HG02884 (cell line): ENCODE measurements at regions not wholly inside any gene's neighbourhood (a gene's known extent, or its start where the extent isn't known, plus 50 kb on each side); places are given as distances from the start of the nearest gene placed in this dataset.

Experiments
- ATAC-seq: cut with Tn5 transposase; IDR thresholded peaks from one replicate; pipeline ENCODE4 v1.9.1; 2021; ENCODE audit warnings: mild to moderate bottlenecking, moderate library complexity; ENCODE audit not compliant: unreplicated experiment

DNA sequence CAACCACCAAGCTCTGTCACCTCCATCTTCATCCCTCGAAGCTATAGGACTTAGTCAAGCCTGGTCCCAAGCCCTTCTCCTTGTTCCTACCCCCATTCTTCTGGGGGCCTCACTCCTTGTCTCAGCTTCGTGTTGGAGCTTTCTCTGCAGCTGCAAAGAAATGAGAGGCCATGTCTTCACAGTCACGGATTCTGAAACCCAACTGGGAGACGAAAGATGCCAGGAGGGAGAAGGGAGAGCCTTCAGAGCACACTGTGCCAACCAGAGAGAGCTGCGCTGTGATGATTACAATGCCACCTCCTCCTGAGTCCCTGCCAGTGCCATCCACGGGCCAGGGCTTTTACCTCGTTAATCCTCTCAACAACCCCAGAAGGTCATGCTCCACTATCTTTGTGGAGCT, 469.3 kb downstream of the TBC1D22A start:
- ATAC-seq, result no peak

DNA sequence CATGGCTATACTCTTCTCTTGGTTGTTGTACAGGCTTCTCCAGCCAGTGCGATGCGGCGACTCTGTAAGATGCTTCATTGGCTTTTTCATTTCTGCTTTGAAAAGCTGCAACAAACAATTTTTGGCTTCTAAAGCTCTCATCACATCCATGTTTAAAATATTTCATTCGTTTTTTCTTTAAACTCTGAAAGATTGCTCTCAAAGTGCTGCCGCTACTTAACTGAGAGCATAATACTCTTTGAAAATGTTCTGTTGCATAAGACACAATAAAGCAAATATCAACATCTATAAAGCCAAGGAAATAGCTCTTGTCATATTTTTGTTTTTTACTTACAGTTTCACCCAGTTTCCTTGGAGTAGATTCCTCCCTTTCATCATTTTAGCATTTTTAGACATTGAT, 468.3 kb downstream of the TBC1D22A start:
- no peak for ATAC-seq

DNA sequence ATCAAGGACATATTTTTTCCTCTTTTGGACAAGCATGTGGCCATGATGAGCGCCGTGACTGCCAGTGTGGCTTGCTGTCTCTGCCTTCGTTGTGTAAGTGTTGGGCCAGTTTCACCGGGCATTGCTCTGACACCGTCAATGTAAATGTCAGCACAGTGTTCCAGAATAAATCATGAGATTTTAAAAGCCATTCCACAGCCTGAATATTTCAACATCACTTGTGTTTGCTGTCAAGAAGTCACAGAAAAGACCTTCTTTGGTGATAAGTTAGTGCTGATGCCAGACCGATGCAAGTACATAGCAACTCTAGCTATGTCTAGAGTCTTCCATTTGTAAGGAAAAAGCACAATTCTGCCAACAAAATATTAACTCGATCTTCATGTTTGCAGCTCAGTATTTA, 467.8 kb downstream of the TBC1D22A start:
- no peak for ATAC-seq

DNA sequence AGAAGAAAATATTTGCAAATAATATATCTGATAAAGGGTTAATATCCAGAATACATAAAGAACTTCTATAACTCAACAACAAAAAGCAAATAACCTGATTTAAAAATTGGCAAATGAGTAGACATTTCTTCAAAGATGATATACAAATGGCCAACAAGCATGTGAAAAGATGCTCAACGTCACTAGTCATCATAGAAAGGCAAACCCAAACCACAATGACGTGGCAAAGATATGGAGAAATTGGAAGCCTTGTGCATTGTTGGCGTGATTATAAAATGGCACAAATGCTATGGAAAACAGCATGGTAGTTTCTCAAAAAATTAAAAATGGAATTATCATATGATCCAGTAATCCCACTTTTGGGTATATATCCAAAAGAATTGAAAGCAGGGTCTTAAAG, 466.3 kb downstream of the TBC1D22A start:
- ATAC-seq, result no peak

DNA sequence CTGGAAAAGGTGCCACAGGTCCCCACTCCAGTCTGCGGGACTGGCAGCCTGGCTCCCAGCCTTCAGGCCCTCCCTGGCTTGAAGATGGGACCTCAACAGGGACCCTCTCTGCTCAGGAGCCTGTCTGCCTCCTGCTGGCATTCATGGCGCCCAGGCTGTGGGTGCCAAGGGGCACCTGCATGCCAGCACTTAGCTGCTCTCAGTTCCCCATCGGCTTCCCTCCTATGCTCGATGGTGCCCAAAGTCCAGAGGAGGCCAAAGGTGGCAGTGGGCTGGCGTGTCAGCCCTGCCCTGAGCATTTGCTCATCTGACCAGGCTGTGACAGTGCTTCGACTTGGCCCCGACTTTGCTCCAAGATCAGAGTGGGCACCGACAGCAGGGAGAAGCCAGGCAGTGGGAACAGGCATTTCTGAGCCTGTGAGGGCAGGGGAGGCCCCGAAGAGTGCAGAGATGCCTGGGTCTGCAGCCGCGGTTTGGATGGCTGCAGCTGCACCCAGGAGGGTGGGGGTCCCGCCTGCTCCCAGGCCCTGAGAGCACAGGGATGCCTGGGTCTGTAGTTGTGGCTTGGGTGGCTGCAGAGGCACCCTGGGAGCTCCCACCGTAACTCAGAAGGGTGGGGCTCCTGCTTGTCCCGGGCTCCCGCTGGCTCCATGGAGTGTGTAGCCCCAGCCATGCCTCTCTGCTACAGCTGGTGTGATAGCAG, 463.6 kb downstream of the TBC1D22A start:
- ATAC-seq, result no peak

DNA sequence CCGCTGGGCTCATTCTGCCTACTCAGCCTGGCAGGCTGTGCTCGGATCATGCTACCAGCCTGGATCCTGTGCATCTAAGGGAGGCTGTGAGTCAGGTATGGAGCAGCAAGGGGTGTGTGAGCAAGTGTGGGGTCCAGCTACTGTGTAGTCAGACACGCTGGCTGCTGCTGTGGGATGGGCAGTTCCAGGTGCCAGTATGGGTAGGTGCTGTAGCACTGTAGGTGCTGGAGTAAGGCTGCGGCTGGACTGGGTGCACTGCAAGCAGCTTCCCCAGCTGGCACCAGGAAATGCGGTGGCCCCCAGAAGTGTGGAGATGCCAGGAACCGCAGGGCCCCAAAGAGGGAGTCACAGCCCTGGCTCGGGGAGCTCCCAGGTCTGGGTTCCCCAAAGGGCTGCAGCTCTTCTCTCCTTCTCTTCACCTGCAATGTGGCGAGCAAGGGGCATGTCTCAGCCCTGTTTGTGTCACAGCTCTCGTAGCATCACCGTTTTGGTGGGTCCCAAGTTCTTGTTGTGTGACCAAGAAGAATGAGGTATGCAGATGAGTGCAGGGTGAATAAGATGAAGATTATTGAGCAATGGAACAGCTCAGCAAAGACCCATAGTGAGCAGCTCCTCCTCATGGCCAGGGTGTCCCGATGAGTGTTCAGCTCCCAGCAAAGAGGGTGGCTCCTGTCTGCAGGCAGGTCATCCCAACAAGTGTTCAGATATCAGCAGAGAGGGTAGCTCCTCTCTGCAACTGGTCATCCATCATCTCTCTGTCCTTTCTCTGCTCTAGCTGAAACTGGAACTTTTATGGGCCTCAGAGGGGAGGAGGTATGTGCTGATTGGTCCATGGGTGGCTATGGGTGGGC, 462.9 kb downstream of the TBC1D22A start:
- ATAC-seq, result no peak
